MCF 10A (cell line): ENCODE measurements at regions not wholly inside any gene's neighbourhood (a gene's known extent, or its start where the extent isn't known, plus 50 kb on each side); places are given as distances from the start of the nearest gene placed in this dataset.

Experiments used
- BruUV-seq: library from RNA; stranded (reverse); fragments of 400-500 nt; replicated peaks from 2 replicates; lab custom pipeline; 2021; lab: Mats Ljungman, UMichigan
- CTCF ChIA-PET: fragments of 300-600 bp; sonication (Branson Sonifier 250); formaldehyde crosslinking; extraction: SDS; loops from one replicate; lab custom pipeline; 2021; ENCODE audit warnings: antibody characterized with exemption, inconsistent platforms; lab: Yijun Ruan, JAX
- POLR2A ChIA-PET: fragments of 300-600, 350-650 bp; sonication (Branson Sonifier 250); formaldehyde crosslinking; extraction: SDS; loops from one replicate; lab custom pipeline; 2020; ENCODE audit warnings: antibody characterized with exemption, inconsistent platforms; lab: Yijun Ruan, JAX
- DNase-seq: peaks from one replicate; pipeline ENCODE4 v3.0.0-alpha.2; 2018; ENCODE audit not compliant: unreplicated experiment
- H3K27ac Mint-ChIP-seq: one replicate; pipeline ENCODE4 v1.8.0; 2022; ENCODE audit warnings: mild to moderate bottlenecking, low read depth, mixed read lengths; ENCODE audit not compliant: unreplicated experiment
- H3K27me3 Mint-ChIP-seq: one replicate; pipeline ENCODE4 v1.8.0; 2022; ENCODE audit warnings: mixed read lengths; ENCODE audit not compliant: insufficient read depth, unreplicated experiment
- H3K36me3 Mint-ChIP-seq: one replicate; pipeline ENCODE4 v1.8.0; 2022; ENCODE audit warnings: mild to moderate bottlenecking, moderate library complexity, mixed read lengths; ENCODE audit not compliant: insufficient read depth, unreplicated experiment
- H3K4me1 Mint-ChIP-seq: one replicate; pipeline ENCODE4 v1.8.0; 2022; ENCODE audit warnings: mixed read lengths; ENCODE audit not compliant: insufficient read depth, unreplicated experiment
- H3K4me3 Mint-ChIP-seq: one replicate; pipeline ENCODE4 v1.8.0; 2022; ENCODE audit warnings: mild to moderate bottlenecking, moderate library complexity, mixed read lengths; ENCODE audit not compliant: unreplicated experiment
- H3K9me3 Mint-ChIP-seq: one replicate; pipeline ENCODE4 v1.8.0; 2022; ENCODE audit warnings: mixed read lengths; ENCODE audit not compliant: unreplicated experiment
- intact Hi-C: fragments of 100-400 bp; cut with micrococcal nuclease; formaldehyde crosslinking; loops from 2 replicates; pipeline ENCODE4 v1.14.1; 2022
- TF ChIP-seq, protein P1 (sequence below): fragments of 200-600 bp; IDR thresholded peaks from one replicate; pipeline ENCODE4 v1.8.0; 2022; ENCODE audit warnings: antibody characterized with exemption, mild to moderate bottlenecking; ENCODE audit not compliant: unreplicated experiment

DNA sequence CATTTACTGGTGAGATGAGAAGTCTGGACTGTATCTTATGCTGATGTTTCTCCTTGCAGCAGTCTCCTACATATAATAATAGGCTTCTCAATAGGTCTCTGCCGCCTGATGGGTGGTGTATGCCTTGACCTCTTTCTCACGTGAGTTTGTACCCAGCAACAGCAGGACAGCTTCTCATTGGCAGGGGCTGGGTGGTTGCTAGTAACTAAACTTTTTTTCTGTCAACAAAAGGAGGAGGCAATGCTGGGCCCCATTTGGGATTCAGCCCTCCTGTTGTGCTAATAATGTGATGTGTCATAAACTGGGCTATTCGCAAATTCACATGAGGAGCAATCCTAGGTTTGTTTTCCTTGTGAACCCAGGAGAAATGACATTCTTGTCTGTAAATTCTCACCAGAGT lies 533.6 kb downstream of the GATA3 start:
- DNase-seq: no peak
- ChIA-PET CTCF (no interaction called here), POLR2A (no interaction called here)
- H3K27ac Mint-ChIP-seq: no peak overlapping the region
- no peaks in the 10 kb centered on the region for H3K36me3 Mint-ChIP-seq
- peaks cover 9% of the 10 kb centered on the region for H3K4me1 Mint-ChIP-seq
- intact Hi-C loops: no loop called here
- H3K9me3 Mint-ChIP-seq: no peaks in the 10 kb centered on the region
- H3K27me3 Mint-ChIP-seq: no peaks in the 10 kb centered on the region
- BruUV-seq: no TSS peak
- TF ChIP-seq, protein P1, sequence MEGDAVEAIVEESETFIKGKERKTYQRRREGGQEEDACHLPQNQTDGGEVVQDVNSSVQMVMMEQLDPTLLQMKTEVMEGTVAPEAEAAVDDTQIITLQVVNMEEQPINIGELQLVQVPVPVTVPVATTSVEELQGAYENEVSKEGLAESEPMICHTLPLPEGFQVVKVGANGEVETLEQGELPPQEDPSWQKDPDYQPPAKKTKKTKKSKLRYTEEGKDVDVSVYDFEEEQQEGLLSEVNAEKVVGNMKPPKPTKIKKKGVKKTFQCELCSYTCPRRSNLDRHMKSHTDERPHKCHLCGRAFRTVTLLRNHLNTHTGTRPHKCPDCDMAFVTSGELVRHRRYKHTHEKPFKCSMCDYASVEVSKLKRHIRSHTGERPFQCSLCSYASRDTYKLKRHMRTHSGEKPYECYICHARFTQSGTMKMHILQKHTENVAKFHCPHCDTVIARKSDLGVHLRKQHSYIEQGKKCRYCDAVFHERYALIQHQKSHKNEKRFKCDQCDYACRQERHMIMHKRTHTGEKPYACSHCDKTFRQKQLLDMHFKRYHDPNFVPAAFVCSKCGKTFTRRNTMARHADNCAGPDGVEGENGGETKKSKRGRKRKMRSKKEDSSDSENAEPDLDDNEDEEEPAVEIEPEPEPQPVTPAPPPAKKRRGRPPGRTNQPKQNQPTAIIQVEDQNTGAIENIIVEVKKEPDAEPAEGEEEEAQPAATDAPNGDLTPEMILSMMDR: no peak
- H3K4me3 Mint-ChIP-seq: no peak overlapping the region

DNA sequence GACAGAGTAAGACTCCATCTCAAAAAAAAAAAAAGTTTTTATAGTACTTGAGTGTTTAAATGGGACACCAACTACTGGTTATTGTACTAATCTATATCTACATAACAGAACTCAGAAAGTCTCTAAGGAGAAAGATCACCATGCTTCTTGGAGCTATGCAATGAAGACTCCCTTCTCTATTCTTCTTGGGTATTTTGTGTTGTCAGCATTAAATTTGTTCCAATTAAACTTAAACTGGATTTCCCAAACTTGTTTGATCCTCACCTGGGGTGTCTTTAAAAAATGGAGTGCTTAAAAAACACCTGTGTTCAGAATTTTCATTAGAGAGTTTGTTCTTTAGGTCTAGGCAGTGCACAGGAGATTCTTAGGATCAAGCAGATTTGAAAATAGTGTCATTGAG lies 536.0 kb downstream of the GATA3 start:
- Mint-ChIP-seq H3K4me3 (no peak overlapping the region), H3K36me3 (no peaks in the 10 kb centered on the region), H3K27ac (no peak overlapping the region), H3K4me1 (peaks cover 9% of the 10 kb centered on the region), H3K27me3 (no peaks in the 10 kb centered on the region), H3K9me3 (no peaks in the 10 kb centered on the region)
- ChIA-PET CTCF (interaction anchor here (0.6 to 1.0 kb wide), 2 partner anchors 36 to 1091 kb away, joined by 3 read pairs; no protein-coding TSS in a partner anchor), POLR2A (interaction anchor here (0.7 to 1.3 kb wide), 2 partner anchors 14 to 721 kb away, joined by 3 to 4 read pairs; no protein-coding TSS in a partner anchor)
- TF ChIP-seq, protein P1: no peak
- no peak for DNase-seq
- intact Hi-C loops: no loop called here
- no TSS peak for BruUV-seq

DNA sequence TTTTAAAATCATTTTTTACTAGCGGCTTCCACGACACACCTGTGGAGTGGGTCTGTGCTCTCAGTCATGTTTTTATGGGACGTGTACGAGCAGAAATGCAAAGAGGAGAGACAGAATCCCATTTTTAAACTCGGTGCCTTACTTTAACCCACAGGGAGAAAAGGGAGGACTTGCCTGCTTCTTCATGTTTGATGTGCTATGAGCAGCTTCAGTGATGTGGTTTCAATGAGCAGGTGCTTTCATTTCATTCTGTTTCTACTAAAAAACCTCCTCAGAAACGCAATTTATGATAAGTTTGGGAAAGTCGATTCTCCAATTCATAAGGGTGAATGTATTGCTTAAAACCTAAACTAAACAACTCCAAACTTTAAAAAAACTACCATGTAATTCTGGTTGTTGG lies 537.2 kb downstream of the GATA3 start:
- intact Hi-C loops: no loop called here
- H3K36me3 Mint-ChIP-seq: no peaks in the 10 kb centered on the region
- no peak overlapping the region for H3K4me3 Mint-ChIP-seq
- H3K4me1 Mint-ChIP-seq: peaks cover 11% of the 10 kb centered on the region
- TF ChIP-seq, protein P1: no peak
- H3K27ac Mint-ChIP-seq: no peak overlapping the region
- H3K9me3 Mint-ChIP-seq: no peaks in the 10 kb centered on the region
- no TSS peak for BruUV-seq
- ChIA-PET CTCF (no interaction called here), POLR2A (no interaction called here)
- H3K27me3 Mint-ChIP-seq: no peaks in the 10 kb centered on the region
- DNase-seq: no peak

DNA sequence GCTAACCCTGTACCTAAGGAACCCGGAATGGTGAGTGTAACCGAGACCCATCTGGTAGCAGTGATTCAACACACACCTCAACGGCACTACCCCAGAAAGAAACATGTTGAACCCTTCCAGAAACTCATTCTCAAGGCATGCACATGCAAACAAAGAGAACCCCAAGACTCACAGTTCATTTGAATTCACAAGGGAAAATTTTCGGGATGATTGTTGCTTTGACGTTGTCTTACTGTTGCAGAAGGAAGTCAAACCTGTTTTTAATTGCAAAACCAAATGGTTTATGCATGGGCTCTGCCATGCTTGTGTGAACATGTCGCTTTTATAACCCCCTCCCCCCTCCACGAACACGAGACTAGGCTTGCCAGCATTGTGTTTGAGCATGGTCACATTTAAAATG lies 539.7 kb downstream of the GATA3 start:
- Mint-ChIP-seq H3K9me3 (no peaks in the 10 kb centered on the region), H3K27me3 (no peaks in the 10 kb centered on the region), H3K4me1 (peaks cover 9% of the 10 kb centered on the region), H3K27ac (no peak overlapping the region), H3K4me3 (no peak overlapping the region), H3K36me3 (no peaks in the 10 kb centered on the region)
- ChIA-PET CTCF (no interaction called here), POLR2A (interaction anchor here (0.8 kb wide), 1 partner anchor 50 kb away, joined by 3 read pairs; no protein-coding TSS in a partner anchor)
- intact Hi-C loops: no loop called here
- TF ChIP-seq, protein P1: no peak
- no peak for DNase-seq
- BruUV-seq: no TSS peak
